Activated CD4-positive, alpha-beta T cell treated with anti-CD3 and anti-CD28 coated beads, Interleukin-2, amount 10 ng/mL, durations not matched to agents 7 days and 5 days (primary cell): ENCODE measurements at regions not wholly inside any gene's neighbourhood (a gene's known extent, or its start where the extent isn't known, plus 50 kb on each side); places are given as distances from the start of the nearest gene placed in this dataset.
"Not testable (repeated sequence)": the region's sequence is repeated elsewhere in the genome, so short reads cannot be mapped to it uniquely, and the experiment has no call there.

Source experiments
- CTCF ChIA-PET: fragments of 350-600 bp; sonication (Branson Sonifier 250); formaldehyde crosslinking; loops from one replicate; lab custom pipeline; 2021; ENCODE audit warnings: antibody characterized with exemption; lab: Charles Lee
- POLR2A ChIA-PET: fragments of 350-600 bp; sonication (Branson Sonifier 250); formaldehyde crosslinking; loops from one replicate; lab custom pipeline; 2021; ENCODE audit warnings: antibody characterized with exemption; lab: Charles Lee
- DNase-seq: peaks from one replicate; pipeline ENCODE4 v3.0.0-alpha.2; 2020
- H3K27ac Mint-ChIP-seq: one replicate; pipeline ENCODE4 v1.8.0; 2021; ENCODE audit warnings: mild to moderate bottlenecking, moderate library complexity, mixed read lengths
- H3K27me3 Mint-ChIP-seq: one replicate; pipeline ENCODE4 v1.8.0; 2021; ENCODE audit warnings: mixed read lengths
- H3K36me3 Mint-ChIP-seq: one replicate; pipeline ENCODE4 v1.8.0; 2021; ENCODE audit warnings: low read depth, mixed read lengths
- H3K4me1 Mint-ChIP-seq: one replicate; pipeline ENCODE4 v1.8.0; 2021; ENCODE audit warnings: mixed read lengths
- H3K4me3 Mint-ChIP-seq: one replicate; pipeline ENCODE4 v1.8.0; 2021; ENCODE audit warnings: mild to moderate bottlenecking, moderate library complexity, mixed read lengths
- H3K9me3 Mint-ChIP-seq: one replicate; pipeline ENCODE4 v1.8.0; 2021; ENCODE audit warnings: mixed read lengths

DNA sequence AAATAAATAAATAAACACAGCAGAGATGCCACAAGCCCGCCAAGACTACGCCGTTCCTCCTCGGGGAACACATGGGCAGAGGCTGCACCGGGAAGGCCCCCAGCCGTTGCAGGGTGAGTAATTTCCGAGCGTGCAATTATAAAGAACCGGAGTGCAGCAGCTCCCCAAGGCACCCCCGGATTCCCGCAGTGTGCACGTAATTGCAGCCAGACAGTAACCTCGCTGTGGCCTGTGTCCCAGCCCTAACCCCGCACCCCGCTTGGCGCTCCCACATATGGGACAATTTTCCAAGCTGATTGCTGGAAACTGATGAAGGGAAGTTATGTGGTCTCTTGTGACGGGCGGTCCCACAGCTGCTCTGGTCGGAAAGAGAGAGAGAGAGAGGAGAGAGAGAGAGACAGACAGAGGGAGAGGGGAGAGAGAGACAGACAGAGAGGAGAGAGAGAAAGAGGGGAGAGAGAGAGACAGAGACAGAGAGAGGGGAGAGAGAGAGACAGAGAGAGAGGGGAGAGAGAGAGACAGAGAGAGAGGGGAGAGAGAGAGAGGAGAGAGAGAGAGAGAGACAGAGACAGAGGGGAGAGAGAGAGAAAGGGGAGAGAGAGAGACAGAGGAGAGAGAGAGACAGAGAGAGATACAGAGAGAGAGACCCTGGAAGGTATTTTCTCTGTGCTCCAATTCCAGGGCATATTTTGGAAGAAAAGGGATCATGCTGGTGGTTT lies 275.4 kb downstream of the SHOX start:
- H3K4me1 Mint-ChIP-seq: no peaks in the 10 kb centered on the region
- ChIA-PET POLR2A (no interaction called here), CTCF (no interaction called here)
- H3K4me3 Mint-ChIP-seq: no peak overlapping the region
- no peaks in the 10 kb centered on the region for H3K27me3 Mint-ChIP-seq
- H3K9me3 Mint-ChIP-seq: peaks cover 2% of the 10 kb centered on the region
- DNase-seq: no peak
- no peaks in the 10 kb centered on the region for H3K36me3 Mint-ChIP-seq
- no peak overlapping the region for H3K27ac Mint-ChIP-seq

DNA sequence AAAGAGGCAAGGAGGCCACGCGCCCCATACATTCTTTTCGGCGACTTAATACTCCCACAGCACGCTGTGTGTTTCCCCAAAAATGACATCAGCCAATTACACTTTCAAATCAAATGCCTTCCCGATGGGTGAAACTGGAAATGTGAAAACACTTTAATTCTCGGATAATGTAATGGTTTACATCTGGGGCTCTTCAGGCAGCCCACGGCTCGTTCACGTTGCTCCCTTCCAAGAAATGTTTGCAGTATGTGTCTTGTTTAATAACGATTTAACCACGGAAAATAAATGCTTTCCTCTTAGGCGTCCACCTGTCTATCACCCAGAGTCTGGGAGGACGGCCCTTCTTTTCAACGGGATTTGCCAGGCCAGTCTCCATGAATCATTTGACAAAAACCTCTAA lies 272.5 kb downstream of the SHOX start:
- no peaks in the 10 kb centered on the region for H3K27me3 Mint-ChIP-seq
- no peaks in the 10 kb centered on the region for H3K4me1 Mint-ChIP-seq
- H3K4me3 Mint-ChIP-seq: no peak overlapping the region
- H3K36me3 Mint-ChIP-seq: no peaks in the 10 kb centered on the region
- POLR2A ChIA-PET: no interaction called here
- peaks cover 5% of the 10 kb centered on the region for H3K9me3 Mint-ChIP-seq
- CTCF ChIA-PET: no interaction called here
- no peak overlapping the region for H3K27ac Mint-ChIP-seq
- no peak for DNase-seq

DNA sequence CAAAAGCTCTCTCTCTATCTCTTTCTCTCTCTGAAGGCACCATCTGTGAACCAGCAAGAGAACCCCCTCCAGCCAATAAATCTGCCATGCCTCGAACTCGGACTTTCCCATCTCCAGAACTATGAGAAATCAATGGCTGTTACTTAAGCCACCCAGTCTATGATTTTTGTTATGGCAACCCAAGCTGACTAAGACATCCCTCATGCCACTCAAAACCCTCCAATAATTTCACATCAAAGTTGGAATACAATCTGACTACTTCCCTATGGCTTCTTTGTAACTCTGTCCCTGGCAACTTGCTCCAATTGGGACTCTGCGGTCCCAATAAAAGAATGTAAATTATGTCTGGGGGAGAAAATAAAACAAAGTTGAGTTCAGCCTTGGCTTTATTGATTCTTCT lies 265.7 kb downstream of the SHOX start:
- Mint-ChIP-seq H3K27ac (no peak overlapping the region), H3K9me3 (peaks cover 25% of the 10 kb centered on the region), H3K4me3 (no peak overlapping the region), H3K4me1 (no peaks in the 10 kb centered on the region), H3K36me3 (no peaks in the 10 kb centered on the region), H3K27me3 (no peaks in the 10 kb centered on the region)
- CTCF ChIA-PET: no interaction called here
- no peak for DNase-seq
- POLR2A ChIA-PET: no interaction called here

DNA sequence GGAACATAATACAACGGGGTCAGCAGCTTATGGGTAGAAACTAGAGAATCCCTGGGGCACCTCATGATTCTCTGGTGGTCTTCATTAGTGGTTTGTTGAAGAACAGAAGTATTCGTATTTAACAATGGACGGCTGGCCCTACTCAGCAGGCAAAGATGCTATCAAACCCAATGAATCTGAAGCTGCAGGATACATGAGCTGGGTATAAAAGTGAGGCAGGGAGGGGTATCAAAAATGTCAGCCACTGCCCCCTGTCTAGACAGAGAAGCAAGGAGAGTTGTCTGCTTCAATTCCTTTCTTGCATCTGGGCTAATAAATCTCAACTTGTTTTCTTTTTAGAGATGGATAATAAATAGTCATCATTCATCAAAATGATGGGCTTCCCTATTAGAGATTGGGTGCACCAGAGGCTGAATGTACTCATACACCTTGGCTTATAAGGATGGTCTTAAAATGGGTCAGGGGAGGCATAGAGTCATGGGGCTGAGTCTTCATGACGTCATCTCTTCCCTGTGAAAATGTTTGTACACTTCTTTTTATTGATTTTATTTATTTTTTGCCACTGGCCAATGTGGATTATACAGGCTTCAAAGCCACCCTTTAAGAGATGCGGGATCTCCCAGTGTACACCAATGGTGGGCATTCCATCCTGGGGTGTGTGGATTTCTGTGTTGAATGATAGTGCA lies 259.5 kb downstream of the SHOX start:
- Mint-ChIP-seq H3K4me3 (no peak overlapping the region), H3K9me3 (peaks cover 37% of the 10 kb centered on the region), H3K27me3 (no peaks in the 10 kb centered on the region), H3K36me3 (no peaks in the 10 kb centered on the region), H3K4me1 (no peaks in the 10 kb centered on the region), H3K27ac (no peak overlapping the region)
- ChIA-PET POLR2A (no interaction called here), CTCF (no interaction called here)
- DNase-seq: no peak

DNA sequence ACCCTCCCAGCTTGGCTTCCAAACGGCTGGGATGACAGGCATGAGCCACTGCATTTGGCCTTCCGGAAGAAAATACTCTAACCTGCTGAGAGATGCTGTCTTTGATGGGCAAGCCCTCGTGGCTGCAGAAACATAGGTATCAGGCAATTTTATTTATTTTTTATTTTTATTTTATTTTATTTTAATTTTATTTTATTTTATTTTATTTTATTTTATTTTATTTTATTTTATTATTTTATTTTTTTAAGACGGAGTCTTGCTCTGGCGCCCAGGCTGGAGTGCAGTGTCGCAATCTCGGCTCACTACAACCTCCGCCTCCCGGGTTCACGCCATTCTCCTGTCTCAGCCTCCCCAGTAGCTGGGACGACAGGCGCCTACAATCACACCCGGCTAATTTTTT lies 257.1 kb downstream of the SHOX start:
- H3K4me1 Mint-ChIP-seq, DNase-seq, H3K27ac Mint-ChIP-seq, H3K27me3 Mint-ChIP-seq, CTCF ChIA-PET, POLR2A ChIA-PET, H3K36me3 Mint-ChIP-seq, H3K4me3 Mint-ChIP-seq: not testable (repeated sequence)
- H3K9me3 Mint-ChIP-seq: peaks cover 33% of the 10 kb centered on the region

DNA sequence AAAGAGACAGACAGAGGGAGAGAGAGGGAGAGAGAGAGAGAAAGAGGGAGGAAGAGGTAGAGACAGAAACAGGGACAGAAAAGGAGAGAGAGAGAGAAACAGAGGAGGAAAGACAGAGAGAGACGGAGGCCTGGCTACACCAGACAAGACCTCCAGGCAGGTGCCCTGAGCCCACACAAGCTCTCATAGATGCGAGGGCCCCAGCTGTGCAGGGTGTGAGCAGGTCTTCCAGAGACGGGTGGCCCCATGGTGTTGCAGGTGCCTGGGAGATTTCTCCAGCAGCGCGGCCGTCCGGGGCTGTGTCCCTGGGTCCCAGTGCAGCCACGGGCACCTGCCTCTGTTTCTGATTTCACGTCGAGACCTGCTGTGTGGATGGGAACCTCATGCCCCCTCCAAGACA lies 253.0 kb downstream of the SHOX start:
- ChIA-PET POLR2A (no interaction called here), CTCF (no interaction called here)
- DNase-seq: no peak
- Mint-ChIP-seq H3K27me3 (no peaks in the 10 kb centered on the region), H3K4me3 (no peak overlapping the region), H3K36me3 (no peaks in the 10 kb centered on the region), H3K4me1 (no peaks in the 10 kb centered on the region), H3K9me3 (peaks cover 17% of the 10 kb centered on the region), H3K27ac (no peak overlapping the region)

DNA sequence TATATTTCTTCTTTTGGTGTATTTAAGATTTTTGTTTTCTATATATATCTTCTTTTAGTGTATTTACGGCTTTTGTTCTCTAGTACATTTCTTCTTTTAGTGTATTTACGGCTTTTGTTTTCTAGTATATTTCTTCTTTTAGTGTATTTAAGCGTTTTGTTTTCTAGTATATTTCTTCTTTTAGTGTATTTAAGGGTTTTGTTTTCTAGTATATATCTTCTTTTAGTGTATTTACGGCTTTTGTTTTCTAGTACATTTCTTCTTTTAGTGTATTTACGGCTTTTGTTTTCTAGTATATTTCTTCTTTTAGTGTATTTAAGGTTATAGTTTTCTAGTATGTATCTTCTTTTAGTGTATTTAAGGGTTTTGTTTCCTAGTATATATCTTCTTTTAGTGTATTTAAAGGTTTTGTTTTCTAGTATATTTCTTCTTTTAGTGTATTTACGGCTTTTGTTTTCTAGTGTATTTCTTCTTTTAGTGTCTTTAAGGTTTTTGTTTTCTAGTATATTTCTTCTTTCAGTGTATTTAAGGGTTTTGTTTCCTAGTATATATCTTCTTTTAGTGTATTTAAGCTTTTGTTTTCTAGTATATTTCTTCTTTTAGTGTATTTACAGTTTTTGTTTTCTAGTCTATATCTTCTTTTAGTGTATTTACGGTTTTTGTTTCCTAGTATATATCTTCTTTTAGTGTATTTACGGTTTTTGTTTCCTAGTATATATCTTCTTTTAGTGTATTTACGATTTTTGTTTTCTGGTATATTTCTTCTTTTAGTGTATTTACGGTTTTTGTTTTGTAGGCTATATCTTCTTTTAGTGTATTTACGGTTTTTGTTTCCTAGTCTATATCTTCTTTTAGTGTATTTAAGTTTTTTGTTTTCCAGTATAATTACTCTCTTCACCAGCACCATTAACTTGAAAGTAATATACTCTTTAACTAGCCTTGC lies 249.4 kb downstream of the SHOX start:
- H3K4me1 Mint-ChIP-seq, H3K4me3 Mint-ChIP-seq, POLR2A ChIA-PET, H3K36me3 Mint-ChIP-seq, H3K27me3 Mint-ChIP-seq, DNase-seq, H3K9me3 Mint-ChIP-seq, CTCF ChIA-PET, H3K27ac Mint-ChIP-seq: not testable (repeated sequence)

DNA sequence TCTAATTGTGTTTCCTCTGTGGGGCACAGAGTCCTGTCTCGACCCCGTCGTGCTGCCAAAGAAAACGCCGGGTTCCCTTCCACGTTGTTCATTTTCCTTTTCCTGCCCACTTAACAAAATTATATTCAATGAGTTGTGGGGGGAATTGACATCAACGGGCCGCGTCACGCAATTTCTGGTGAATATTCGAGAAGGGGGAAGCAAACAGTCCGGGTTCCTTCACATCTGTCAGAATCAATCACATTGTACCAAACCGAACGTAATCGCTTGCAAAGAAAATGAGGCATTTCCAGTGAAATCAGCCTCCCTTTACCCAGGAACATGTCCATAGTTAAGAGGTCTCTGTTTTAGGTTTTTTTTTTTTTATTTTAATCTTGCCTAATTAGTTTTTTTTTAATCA lies 243.5 kb downstream of the SHOX start:
- H3K4me3 Mint-ChIP-seq: no peak overlapping the region
- ChIA-PET POLR2A (no interaction called here), CTCF (no interaction called here)
- H3K36me3 Mint-ChIP-seq: no peaks in the 10 kb centered on the region
- no peak overlapping the region for H3K27ac Mint-ChIP-seq
- peaks cover 13% of the 10 kb centered on the region for H3K9me3 Mint-ChIP-seq
- DNase-seq: no peak
- no peaks in the 10 kb centered on the region for H3K4me1 Mint-ChIP-seq
- H3K27me3 Mint-ChIP-seq: no peaks in the 10 kb centered on the region

DNA sequence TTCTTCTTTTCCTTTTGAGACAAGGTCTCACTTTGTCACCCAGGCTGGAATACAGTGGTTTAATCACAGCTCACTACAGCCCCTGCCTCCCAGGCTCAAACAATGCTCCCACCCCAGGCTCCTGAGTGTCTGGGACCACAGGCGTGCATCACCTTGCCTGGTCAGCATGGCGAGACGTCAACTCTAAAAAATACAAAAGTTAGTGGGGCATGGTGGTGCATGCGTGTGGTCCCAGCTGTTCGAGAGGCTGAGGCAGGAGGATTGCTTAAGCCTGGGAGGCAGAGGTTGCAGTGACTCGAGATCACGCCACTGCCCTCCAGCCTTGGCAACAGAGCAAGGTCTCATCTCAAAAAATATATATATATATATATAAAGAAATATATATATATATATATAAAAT lies 242.4 kb downstream of the SHOX start:
- CTCF ChIA-PET: no interaction called here
- POLR2A ChIA-PET: no interaction called here
- Mint-ChIP-seq H3K27ac (no peak overlapping the region), H3K36me3 (no peaks in the 10 kb centered on the region), H3K4me1 (no peaks in the 10 kb centered on the region), H3K27me3 (no peaks in the 10 kb centered on the region), H3K9me3 (peaks cover 13% of the 10 kb centered on the region), H3K4me3 (no peak overlapping the region)
- no peak for DNase-seq

DNA sequence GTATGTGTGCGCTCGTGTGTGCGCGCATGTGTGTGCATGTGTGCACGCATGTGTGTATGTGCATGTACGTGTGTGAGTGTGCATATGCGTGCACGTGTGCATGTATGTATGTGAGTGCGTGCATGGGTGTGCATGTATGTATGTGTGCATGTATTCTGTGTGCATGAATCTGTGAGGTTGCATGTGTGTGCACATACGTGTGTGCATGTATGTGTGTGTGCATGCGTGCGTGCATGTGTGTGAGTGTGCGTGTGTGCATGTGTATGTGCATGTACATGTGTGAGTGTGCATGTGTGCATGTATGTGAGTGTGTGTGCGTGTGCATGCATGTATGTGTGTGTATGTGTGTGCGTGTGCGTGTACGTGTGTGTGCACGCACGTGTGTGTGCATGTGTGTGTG lies 241.5 kb downstream of the SHOX start:
- no peak overlapping the region for H3K27ac Mint-ChIP-seq

DNA sequence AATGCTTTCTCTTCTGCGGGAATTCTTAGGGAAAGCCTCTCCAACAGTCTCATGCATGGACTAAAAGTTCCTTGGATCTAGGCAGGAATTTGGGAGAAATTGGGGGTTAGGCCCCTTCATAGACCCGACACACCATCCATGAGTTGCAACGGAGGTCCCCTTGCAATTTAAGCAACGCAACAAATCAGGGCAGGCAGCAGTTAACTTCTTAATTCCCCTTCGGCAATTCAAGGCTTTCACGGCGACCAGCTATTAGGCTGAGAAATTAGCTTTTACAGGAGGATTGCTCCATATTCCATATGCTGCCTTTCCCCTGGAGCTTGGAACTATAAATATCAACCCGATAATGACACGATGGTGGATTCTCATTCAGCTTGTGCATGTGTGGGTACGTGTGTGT lies 241.0 kb downstream of the SHOX start:
- Mint-ChIP-seq H3K36me3 (no peaks in the 10 kb centered on the region), H3K4me3 (no peak overlapping the region), H3K4me1 (no peaks in the 10 kb centered on the region), H3K9me3 (peaks cover 11% of the 10 kb centered on the region), H3K27me3 (no peaks in the 10 kb centered on the region), H3K27ac (no peak overlapping the region)
- ChIA-PET CTCF (no interaction called here), POLR2A (no interaction called here)
- DNase-seq: no peak

More for the DNA sequence above, 241.5 kb downstream of the SHOX start:
- H3K4me3 Mint-ChIP-seq: no peak overlapping the region
- DNase-seq: no peak
- ChIA-PET POLR2A (no interaction called here), CTCF (no interaction called here)
- no peaks in the 10 kb centered on the region for H3K36me3 Mint-ChIP-seq
- no peaks in the 10 kb centered on the region for H3K4me1 Mint-ChIP-seq
- peaks cover 11% of the 10 kb centered on the region for H3K9me3 Mint-ChIP-seq
- H3K27me3 Mint-ChIP-seq: no peaks in the 10 kb centered on the region

DNA sequence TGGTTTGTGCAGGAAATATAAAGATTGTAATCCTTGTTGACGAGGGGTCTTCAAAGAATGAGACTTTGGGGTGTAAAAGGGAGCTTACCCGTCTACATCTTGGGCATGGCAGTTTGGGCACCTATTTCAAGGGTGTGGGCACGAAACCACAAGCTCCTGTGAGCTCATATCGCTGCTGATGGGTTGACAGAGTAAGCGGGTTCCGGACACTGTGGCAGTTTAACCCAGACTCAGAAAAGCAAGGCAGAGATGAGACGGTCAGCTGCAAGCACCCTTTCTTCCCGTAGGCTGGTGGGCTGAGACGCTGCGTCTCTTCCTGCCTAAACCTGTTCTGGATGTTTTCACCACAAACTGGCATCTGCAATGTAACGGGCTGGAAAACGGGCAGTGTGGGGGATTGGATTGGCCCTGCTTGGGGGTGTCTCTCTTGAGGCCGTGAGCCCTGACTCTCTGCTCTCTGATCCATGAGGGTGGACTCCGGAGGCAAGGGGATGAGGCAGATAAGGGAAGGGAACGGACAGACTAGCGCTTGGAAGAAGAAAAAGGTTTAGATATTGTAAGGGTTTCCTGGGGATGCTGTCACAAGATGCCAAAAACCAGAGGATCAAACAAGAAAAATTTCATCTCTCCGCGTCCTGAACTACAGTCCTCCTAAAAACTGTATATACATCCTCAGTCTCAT lies 237.5 kb downstream of the SHOX start:
- Mint-ChIP-seq H3K4me3 (no peak overlapping the region), H3K27ac (no peak overlapping the region), H3K9me3 (peaks cover 12% of the 10 kb centered on the region), H3K36me3 (no peaks in the 10 kb centered on the region), H3K27me3 (no peaks in the 10 kb centered on the region), H3K4me1 (no peaks in the 10 kb centered on the region)
- DNase-seq: no peak
- ChIA-PET POLR2A (no interaction called here), CTCF (no interaction called here)

DNA sequence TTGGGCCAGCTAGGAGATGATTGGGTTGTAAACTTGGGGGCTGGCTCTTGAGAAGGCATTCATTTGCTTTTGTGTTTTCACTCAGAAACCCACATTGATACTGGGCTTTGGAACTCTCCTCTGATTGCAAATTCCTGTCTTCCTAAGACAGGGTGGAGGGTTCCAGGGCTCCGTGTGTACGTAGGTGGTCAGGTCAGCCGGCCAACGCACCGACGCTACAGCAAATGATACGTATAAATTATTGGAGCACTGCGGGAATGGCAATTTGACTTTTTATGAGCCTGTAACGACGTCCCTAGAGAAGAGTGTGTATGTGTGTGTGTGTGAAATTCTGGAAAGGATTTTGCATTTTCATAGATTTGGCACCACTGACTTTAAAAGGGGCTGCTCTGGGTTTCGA lies 236.9 kb downstream of the SHOX start:
- no peak overlapping the region for H3K4me3 Mint-ChIP-seq
- peaks cover 12% of the 10 kb centered on the region for H3K9me3 Mint-ChIP-seq
- no peak overlapping the region for H3K27ac Mint-ChIP-seq
- POLR2A ChIA-PET: no interaction called here
- no peaks in the 10 kb centered on the region for H3K36me3 Mint-ChIP-seq
- no peak for DNase-seq
- H3K27me3 Mint-ChIP-seq: no peaks in the 10 kb centered on the region
- CTCF ChIA-PET: no interaction called here
- H3K4me1 Mint-ChIP-seq: no peaks in the 10 kb centered on the region
